IMR-90 (cell line): ENCODE measurements at regions not wholly inside any gene's neighbourhood (a gene's known extent, or its start where the extent isn't known, plus 50 kb on each side); places are given as distances from the start of the nearest gene placed in this dataset.

ENCODE experiments used
- ATAC-seq: fragments of 200-7000 bp; cut with Tn5 transposase; 2 replicates; pipeline ENCODE4 v1.9.1; 2020; ENCODE audit warnings: low read depth, mild to moderate bottlenecking, moderate library complexity
- BruUV-seq: library from RNA; stranded (reverse); fragments of 400-500 nt; replicated peaks from 2 replicates; lab custom pipeline; 2021; lab: Mats Ljungman, UMichigan
- CTCF ChIA-PET: fragments of 300-600 bp; formaldehyde crosslinking; extraction: SDS; loops from one replicate; lab custom pipeline; 2021; ENCODE audit warnings: antibody characterized with exemption; lab: Yijun Ruan, JAX
- POLR2A ChIA-PET: fragments of 300-600 bp; sonication (Branson Sonifier 250); formaldehyde crosslinking; loops from one replicate; lab custom pipeline; 2022; ENCODE audit warnings: antibody characterized with exemption; ENCODE audit not compliant: unreplicated experiment; lab: Charles Lee
- DNase-seq: peaks from one replicate; pipeline ENCODE4 v3.0.0; 2013
- H2AFZ ChIP-seq: replicated peaks from 2 replicates; pipeline ENCODE3; 2013; ENCODE audit warnings: low read length, mild to moderate bottlenecking; ENCODE audit not compliant: poor library complexity
- H2AK5ac ChIP-seq: 2 replicates; pipeline ENCODE4 v1.6.1; 2013; ENCODE audit warnings: low read depth, low read length, inconsistent platforms
- H2AK9ac ChIP-seq: replicated peaks from 2 replicates; pipeline ENCODE3; 2013; ENCODE audit warnings: mild to moderate bottlenecking, low read depth, low read length, moderate library complexity; ENCODE audit not compliant: poor library complexity
- H2BK120ac ChIP-seq: 2 replicates; pipeline ENCODE4 v1.6.1; 2013; ENCODE audit warnings: low read depth, low read length, inconsistent platforms
- H2BK15ac ChIP-seq: 3 replicates; pipeline ENCODE4 v1.6.1; 2013; ENCODE audit warnings: low read depth, low read length, inconsistent platforms
- H2BK20ac ChIP-seq: 2 replicates; pipeline ENCODE4 v1.6.1; 2013; ENCODE audit warnings: low read depth, mild to moderate bottlenecking, inconsistent platforms, low read length, moderate library complexity
- H2BK5ac ChIP-seq: 2 replicates; pipeline ENCODE4 v1.6.1; 2013; ENCODE audit warnings: mild to moderate bottlenecking, low read depth, low read length, inconsistent platforms; ENCODE audit not compliant: poor library complexity, severe bottlenecking
- H3K14ac ChIP-seq: replicated peaks from 2 replicates; pipeline ENCODE4 v1.6.1; 2013; ENCODE audit warnings: low read depth, low read length, inconsistent platforms
- H3K18ac ChIP-seq: 2 replicates; pipeline ENCODE4 v1.6.1; 2013; ENCODE audit warnings: low read depth, low read length, control low read depth
- H3K23ac ChIP-seq: 2 replicates; pipeline ENCODE4 v1.6.1; 2013; ENCODE audit warnings: low read depth, low read length, inconsistent platforms
- H3K27ac ChIP-seq: 2 replicates; pipeline ENCODE4 v1.5.1; 2013; ENCODE audit warnings: mild to moderate bottlenecking, control low read depth, low read length; ENCODE audit not compliant: insufficient read depth
- H3K27me3 ChIP-seq: 2 replicates; pipeline ENCODE4 v1.6.1; 2013; ENCODE audit warnings: low read length; ENCODE audit not compliant: control insufficient read depth, insufficient read depth
- H3K36me3 ChIP-seq: 2 replicates; pipeline ENCODE4 v1.6.1; 2013; ENCODE audit warnings: low read length, mixed read lengths; ENCODE audit not compliant: control insufficient read depth, insufficient read depth
- H3K4ac ChIP-seq: 2 replicates; pipeline ENCODE4 v1.6.1; 2013; ENCODE audit warnings: low read depth, low read length, inconsistent platforms
- H3K4me1 ChIP-seq: 2 replicates; pipeline ENCODE4 v1.6.1; 2013; ENCODE audit warnings: low read length, mixed read lengths; ENCODE audit not compliant: control insufficient read depth, insufficient read depth
- H3K4me2 ChIP-seq: 2 replicates; pipeline ENCODE4 v1.6.1; 2013; ENCODE audit warnings: low read depth, mild to moderate bottlenecking, control low read depth, low read length, moderate library complexity
- H3K4me3 ChIP-seq: 2 replicates; pipeline ENCODE4 v1.5.1; 2013; ENCODE audit warnings: low read depth, mild to moderate bottlenecking, control low read depth, low read length, moderate library complexity; ENCODE audit not compliant: insufficient read depth
- H3K56ac ChIP-seq: 2 replicates; pipeline ENCODE4 v1.6.1; 2013; ENCODE audit warnings: low read length, inconsistent platforms; ENCODE audit not compliant: insufficient read depth; ENCODE audit errors: extremely low read depth
- H3K79me1 ChIP-seq, 2 experiments: 2 replicates each; pipeline ENCODE4 v1.6.1; 2013; ENCODE audit warnings: low read length in 2 of 2, inconsistent platforms in 1 of 2, low read depth in 1 of 2
- H3K9ac ChIP-seq: 2 replicates; pipeline ENCODE4 v1.6.1; 2013; ENCODE audit warnings: low read depth, low read length, control low read depth
- H3K9me1 ChIP-seq: 2 replicates; pipeline ENCODE4 v1.6.1; 2013; ENCODE audit warnings: low read length, inconsistent platforms; ENCODE audit not compliant: insufficient read depth
- H3K9me3 ChIP-seq: 2 replicates; pipeline ENCODE4 v1.6.1; 2013; ENCODE audit warnings: low read length; ENCODE audit not compliant: control insufficient read depth, insufficient read depth
- H4K20me1 ChIP-seq: 2 replicates; pipeline ENCODE4 v1.6.1; 2013; ENCODE audit warnings: low read length, inconsistent platforms; ENCODE audit not compliant: insufficient read depth
- H4K5ac ChIP-seq: 2 replicates; pipeline ENCODE4 v1.6.1; 2013; ENCODE audit warnings: mild to moderate bottlenecking, low read depth, low read length, control low read depth
- H4K8ac ChIP-seq, 2 experiments: 2 replicates each; pipeline ENCODE4 v1.6.1; 2013; ENCODE audit warnings: low read depth in 2 of 2, low read length in 2 of 2, control low read depth in 1 of 2, inconsistent platforms in 1 of 2
- H4K91ac ChIP-seq: 2 replicates; pipeline ENCODE4 v1.6.1; 2013; ENCODE audit warnings: low read depth, low read length, inconsistent platforms; ENCODE audit not compliant: insufficient read depth
- CEBPB ChIP-seq: IDR thresholded peaks from 2 replicates; pipeline ENCODE4 v1.6.1; 2012; ENCODE audit warnings: low read depth, low read length, improper control_type of control experiment
- CHD1 ChIP-seq: IDR thresholded peaks from 2 replicates; pipeline ENCODE4 v1.6.1; 2012; ENCODE audit warnings: low read depth, low read length, improper control_type of control experiment
- CTCF ChIP-seq: conservative IDR thresholded peaks from 2 replicates; pipeline ENCODE4 v1.5.1; 2012; ENCODE audit warnings: mild to moderate bottlenecking, low read depth, low read length, improper control_type of control experiment
- FOS ChIP-seq: fragments of 150-350 bp; IDR thresholded peaks from 2 replicates; pipeline ENCODE4 v1.6.1; 2016; ENCODE audit warnings: low read depth, low read length
- MAFK ChIP-seq: IDR thresholded peaks from 2 replicates; pipeline ENCODE4 v1.6.1; 2012; ENCODE audit warnings: low read depth, low read length, improper control_type of control experiment
- NFE2L2 ChIP-seq: fragments of 150-350 bp; IDR thresholded peaks from 2 replicates; pipeline ENCODE4 v1.6.1; 2016; ENCODE audit warnings: low read depth, mild to moderate bottlenecking, low read length
- RAD21 ChIP-seq: IDR thresholded peaks from 2 replicates; pipeline ENCODE4 v1.6.1; 2012; ENCODE audit warnings: low read length, improper control_type of control experiment
- RCOR1 ChIP-seq: IDR thresholded peaks from 2 replicates; pipeline ENCODE4 v1.6.1; 2012; ENCODE audit warnings: mild to moderate bottlenecking, low read length, improper control_type of control experiment; ENCODE audit not compliant: insufficient replicate concordance
- WGBS, 2 experiments: methylation state at CpG; one replicate each; pipeline versions ENCODE4 v1.1.5 to v1.1.7; 2013; ENCODE audit warnings: missing lambda C conversion rate in 2 of 2; ENCODE audit not compliant: insufficient read length in 1 of 2; ENCODE audit errors: extremely low coverage in 2 of 2; 5-methylcytosine and 5-hydroxymethylcytosine counted together
- dilution Hi-C: fragments of 300-500 bp; cut with HindIII; formaldehyde crosslinking; loops from one replicate; pipeline ENCODE4 v1.14.3; 2018; ENCODE audit warnings: low sequenced_read_pairs; ENCODE audit not compliant: unreplicated experiment
- in situ Hi-C: fragments of 300-500 bp; cut with MboI; formaldehyde crosslinking; loops from 3 replicates; pipeline ENCODE4 v1.14.3; 2019; ENCODE audit warnings: low sequenced_read_pairs, inconsistent platforms, mixed read lengths
- intact Hi-C: fragments of 100-400 bp; cut with micrococcal nuclease; formaldehyde crosslinking; loops from 2 replicates; pipeline ENCODE4 v1.10.0; 2022

GRCh38 chr2:3914241-3914640 lies 210.9 kb downstream of the DCDC2C start:
- Histone ChIP-seq H3K36me3 (no peaks in the 10 kb centered on the region), H2BK20ac (no peak overlapping the region), H2BK120ac (no peak overlapping the region), H3K14ac (no peak overlapping the region), H4K20me1 (no peaks in the 10 kb centered on the region), H3K9me3 (peaks cover 22% of the 10 kb centered on the region), H2AFZ (no peak overlapping the region), H3K4me2 (no peak overlapping the region), H2AK5ac (no peak overlapping the region), H3K4me1 (no peaks in the 10 kb centered on the region), H2AK9ac (no peak overlapping the region), H3K9ac (no peak overlapping the region), H3K4ac (no peak overlapping the region), H3K18ac (no peak overlapping the region), H2BK15ac (no peak overlapping the region), H3K23ac (no peak overlapping the region), H3K27ac (no peak overlapping the region), H2BK5ac (no peak overlapping the region), H3K4me3 (no peak overlapping the region), H4K5ac (no peak overlapping the region), H3K9me1 (no peaks in the 10 kb centered on the region), H4K91ac (no peak overlapping the region), H3K79me1 (no peaks in the 10 kb centered on the region), H4K8ac (no peak overlapping the region), H3K27me3 (no peaks in the 10 kb centered on the region), H3K56ac (no peak overlapping the region)
- dilution Hi-C loops (no loop called here), intact Hi-C loops (no loop called here), in situ Hi-C loops (no loop called here)
- DNase-seq: no peak
- CTCF ChIA-PET: no interaction called here
- POLR2A ChIA-PET: no interaction called here
- no peak for ATAC-seq
- TF ChIP-seq CHD1: no peak
- no peak for TF ChIP-seq NFE2L2
- no peak for TF ChIP-seq CTCF
- no peak for TF ChIP-seq FOS
- no peak for TF ChIP-seq RAD21
- no peak for TF ChIP-seq RCOR1
- no peak for TF ChIP-seq CEBPB
- TF ChIP-seq MAFK: no peak
- WGBS, 2 experiments: no CpG with 5 or more reads among the region's 3 CpGs
- no TSS peak for BruUV-seq
